CD4-positive, alpha-beta T cell (primary cell): ENCODE measurements at regions not wholly inside any gene's neighbourhood (a gene's known extent, or its start where the extent isn't known, plus 50 kb on each side); places are given as distances from the start of the nearest gene placed in this dataset.

Experiments
- ATAC-seq: fragments of 200-7000 bp; cut with Tn5 transposase; one replicate; pipeline ENCODE4 v1.10.0; 2022; ENCODE audit warnings: mild to moderate bottlenecking; ENCODE audit not compliant: poor library complexity
- CTCF ChIA-PET: fragments of 350-600 bp; sonication (Branson Sonifier 250); formaldehyde crosslinking; loops from one replicate; lab custom pipeline; 2021; ENCODE audit warnings: antibody characterized with exemption, inconsistent platforms; lab: Charles Lee
- POLR2A ChIA-PET: fragments of 350-600 bp; sonication (Branson Sonifier 250); formaldehyde crosslinking; loops from one replicate; lab custom pipeline; 2021; ENCODE audit warnings: antibody characterized with exemption, inconsistent platforms; lab: Charles Lee
- DNase-seq, 14 experiments: peaks; one replicate each; pipeline ENCODE4 v3.0.0-alpha.2; 2013 to 2020; ENCODE audit warnings: mixed read lengths in 2 of 14
- H3K27ac ChIP-seq, 2 donors: one replicate each; pipeline versions ENCODE4 v1.5.1 to v1.7.0; 2013; ENCODE audit warnings: low read length in 2 of 2, low read depth in 1 of 2, mild to moderate bottlenecking in 1 of 2
- H3K27me3 ChIP-seq, 2 experiments: 1 replicate in 1 of 2; 2 replicates in 1 of 2; pipeline versions ENCODE4 v1.6.1 to v1.7.0; 2013; ENCODE audit warnings: low read length in 2 of 2, control low read depth in 1 of 2, mild to moderate bottlenecking in 1 of 2, moderate library complexity in 1 of 2; ENCODE audit not compliant: insufficient read depth in 2 of 2, control insufficient read depth in 1 of 2
- H3K36me3 ChIP-seq: one replicate; pipeline ENCODE4 v1.6.1; 2013; ENCODE audit warnings: low read length, control low read depth; ENCODE audit not compliant: insufficient read depth
- H3K4me1 ChIP-seq: one replicate; pipeline ENCODE4 v1.6.1; 2013; ENCODE audit warnings: low read length, control low read depth; ENCODE audit not compliant: insufficient read depth
- H3K4me3 ChIP-seq: one replicate; pipeline ENCODE4 v1.5.1; 2013; ENCODE audit warnings: mild to moderate bottlenecking, low read length, moderate library complexity
- H3K9me3 ChIP-seq, 2 experiments: 1 replicate in 1 of 2; 2 replicates in 1 of 2; pipeline versions ENCODE4 v1.6.1 to v1.7.0; 2013; ENCODE audit warnings: low read length in 2 of 2, mild to moderate bottlenecking in 2 of 2, control low read depth in 1 of 2, moderate library complexity in 1 of 2; ENCODE audit not compliant: control insufficient read depth in 1 of 2, insufficient read depth in 1 of 2
- H3K27ac Mint-ChIP-seq: one replicate; pipeline ENCODE4 v1.8.0; 2020; ENCODE audit warnings: mixed read lengths
- H3K27me3 Mint-ChIP-seq: one replicate; pipeline ENCODE4 v1.8.0; 2021; ENCODE audit warnings: mixed read lengths
- H3K36me3 Mint-ChIP-seq: one replicate; pipeline ENCODE4 v1.8.0; 2021; ENCODE audit warnings: low read depth, mixed read lengths
- H3K4me1 Mint-ChIP-seq: one replicate; pipeline ENCODE4 v1.8.0; 2021; ENCODE audit warnings: low read depth, mixed read lengths
- H3K4me3 Mint-ChIP-seq: one replicate; pipeline ENCODE4 v1.8.0; 2020; ENCODE audit warnings: mild to moderate bottlenecking, mixed read lengths
- H3K9me3 Mint-ChIP-seq: one replicate; pipeline ENCODE4 v1.8.0; 2020; ENCODE audit warnings: mixed read lengths
- intact Hi-C, 2 experiments: fragments of 100-400 bp; cut with DNase I in 1 of 2; cut with micrococcal nuclease in 1 of 2; formaldehyde crosslinking; loops; one replicate each; pipeline versions ENCODE4 v1.15.1 to v1.9.0; 2023 to 2025; cut with DNase I, micrococcal nuclease
- TF ChIP-seq, protein P1 (sequence below): fragments of 200-600 bp; IDR thresholded peaks from one replicate; pipeline ENCODE4 v1.8.0; 2022; ENCODE audit warnings: antibody characterized with exemption, mild to moderate bottlenecking

DNA sequence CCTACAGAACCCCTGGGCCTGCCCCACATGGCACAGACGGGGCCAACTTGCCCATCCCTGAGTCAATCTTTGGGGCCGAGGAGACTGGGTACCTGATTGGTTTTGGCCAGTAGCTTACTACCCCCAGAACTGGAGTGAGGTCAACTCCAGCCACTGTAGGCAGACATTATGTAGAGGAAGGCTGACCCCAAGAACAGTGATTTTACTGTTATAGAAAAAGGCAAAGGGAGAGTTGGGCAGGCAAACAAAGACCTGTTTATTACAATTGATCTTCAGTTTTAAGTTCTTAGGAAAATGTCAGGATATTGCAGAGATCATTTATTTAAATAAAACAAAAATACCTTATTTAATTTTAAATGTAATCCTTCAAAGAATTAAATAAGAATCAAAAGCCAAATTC, 653.8 kb downstream of the NPHP4 start:
- POLR2A ChIA-PET, result no interaction called here
- Mint-ChIP-seq H3K4me1 (peaks cover 26% of the 10 kb centered on the region), H3K4me3 (no peak overlapping the region), H3K27ac (no peak overlapping the region), H3K27me3 (no peaks in the 10 kb centered on the region), H3K9me3 (no peaks in the 10 kb centered on the region), H3K36me3 (no peaks in the 10 kb centered on the region)
- DNase-seq (no peak), ATAC-seq (no peak)
- TF ChIP-seq, protein P1, sequence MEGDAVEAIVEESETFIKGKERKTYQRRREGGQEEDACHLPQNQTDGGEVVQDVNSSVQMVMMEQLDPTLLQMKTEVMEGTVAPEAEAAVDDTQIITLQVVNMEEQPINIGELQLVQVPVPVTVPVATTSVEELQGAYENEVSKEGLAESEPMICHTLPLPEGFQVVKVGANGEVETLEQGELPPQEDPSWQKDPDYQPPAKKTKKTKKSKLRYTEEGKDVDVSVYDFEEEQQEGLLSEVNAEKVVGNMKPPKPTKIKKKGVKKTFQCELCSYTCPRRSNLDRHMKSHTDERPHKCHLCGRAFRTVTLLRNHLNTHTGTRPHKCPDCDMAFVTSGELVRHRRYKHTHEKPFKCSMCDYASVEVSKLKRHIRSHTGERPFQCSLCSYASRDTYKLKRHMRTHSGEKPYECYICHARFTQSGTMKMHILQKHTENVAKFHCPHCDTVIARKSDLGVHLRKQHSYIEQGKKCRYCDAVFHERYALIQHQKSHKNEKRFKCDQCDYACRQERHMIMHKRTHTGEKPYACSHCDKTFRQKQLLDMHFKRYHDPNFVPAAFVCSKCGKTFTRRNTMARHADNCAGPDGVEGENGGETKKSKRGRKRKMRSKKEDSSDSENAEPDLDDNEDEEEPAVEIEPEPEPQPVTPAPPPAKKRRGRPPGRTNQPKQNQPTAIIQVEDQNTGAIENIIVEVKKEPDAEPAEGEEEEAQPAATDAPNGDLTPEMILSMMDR, result no peak
- Histone ChIP-seq H3K27ac (no peak overlapping the region), H3K4me3 (no peak overlapping the region), H3K4me1 (peaks cover 9% of the 10 kb centered on the region), H3K36me3 (no peaks in the 10 kb centered on the region), H3K27me3 (no peaks in the 10 kb centered on the region), H3K9me3 (no peaks in the 10 kb centered on the region)
- intact Hi-C loops, result no loop called here
- CTCF ChIA-PET, result no interaction called here

DNA sequence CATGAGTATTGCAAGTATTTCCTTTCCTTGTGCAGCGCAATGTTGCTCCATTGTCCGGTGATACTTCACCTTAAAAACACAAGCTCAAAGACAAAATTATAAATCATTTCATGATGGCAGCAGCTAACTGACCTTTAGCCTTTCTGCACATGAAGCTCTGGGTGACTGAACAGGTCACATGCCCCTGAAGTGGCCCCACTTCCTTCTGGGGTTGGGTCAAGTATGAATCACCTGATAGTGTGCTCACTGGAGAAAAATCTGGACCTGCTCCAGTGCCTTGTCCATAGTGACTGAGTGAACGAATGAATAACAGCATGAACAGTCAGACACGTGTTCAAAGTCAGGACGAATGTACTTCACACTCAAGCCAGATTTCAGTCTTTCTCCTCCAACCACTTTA, 658.9 kb downstream of the NPHP4 start:
- Mint-ChIP-seq H3K4me3 (no peak overlapping the region), H3K27me3 (no peaks in the 10 kb centered on the region), H3K27ac (no peak overlapping the region), H3K4me1 (peaks cover 59% of the 10 kb centered on the region), H3K36me3 (peaks cover 14% of the 10 kb centered on the region), H3K9me3 (peaks cover under 1% of the 10 kb centered on the region)
- DNase-seq (no peak), ATAC-seq (no peak)
- ChIA-PET CTCF (no interaction called here), POLR2A (no interaction called here)
- H3K27ac ChIP-seq, result no peak overlapping the region
- H3K9me3 ChIP-seq, result peaks cover 0 to 6% of the 10 kb centered on the region in 2 experiments
- peaks cover 40% of the 10 kb centered on the region for H3K4me1 ChIP-seq
- H3K27me3 ChIP-seq, result no peaks in the 10 kb centered on the region
- H3K36me3 ChIP-seq, result no peaks in the 10 kb centered on the region
- TF ChIP-seq, protein P1, result no peak
- intact Hi-C loops, result no loop called here
- no peak overlapping the region for H3K4me3 ChIP-seq

DNA sequence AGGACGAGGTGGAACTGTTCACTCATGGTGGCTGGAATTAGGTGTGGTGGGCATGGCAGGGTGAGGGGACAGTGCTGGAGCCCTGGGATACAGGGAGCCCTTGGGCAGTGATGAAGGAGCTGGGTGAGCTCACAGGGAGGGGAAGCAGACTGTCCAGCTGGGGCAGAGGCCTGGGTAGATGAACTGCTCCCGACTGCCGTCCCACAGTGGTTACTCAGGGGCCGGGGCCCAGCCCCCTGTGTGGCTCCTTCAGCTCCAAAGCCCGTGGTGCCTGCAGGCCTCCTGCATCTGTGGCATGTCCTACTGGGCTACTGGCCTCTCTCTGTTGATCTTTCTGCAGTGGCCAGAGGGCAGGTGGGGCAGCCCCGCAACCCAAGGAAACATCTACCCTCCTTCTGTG, 661.1 kb downstream of the NPHP4 start:
- H3K27me3 ChIP-seq, result no peaks in the 10 kb centered on the region
- no peak overlapping the region for H3K4me3 ChIP-seq
- ChIA-PET CTCF (no interaction called here), POLR2A (no interaction called here)
- Mint-ChIP-seq H3K4me3 (no peak overlapping the region), H3K36me3 (peaks cover 36% of the 10 kb centered on the region), H3K4me1 (peaks cover 53% of the 10 kb centered on the region), H3K9me3 (peaks cover 5% of the 10 kb centered on the region), H3K27me3 (no peaks in the 10 kb centered on the region), H3K27ac (peak overlapping the region; percentile 95)
- H3K36me3 ChIP-seq, result no peaks in the 10 kb centered on the region
- peaks cover 36% of the 10 kb centered on the region for H3K4me1 ChIP-seq
- DNase-seq (no peak), ATAC-seq (no peak)
- peak overlapping the region in 1 of 2 donors; percentile 83 for H3K27ac ChIP-seq
- intact Hi-C loops, result no loop called here
- TF ChIP-seq, protein P1, result no peak
- H3K9me3 ChIP-seq, result peaks cover 19 to 21% of the 10 kb centered on the region in 2 experiments
